HG02678 (cell line): ENCODE measurements at regions not wholly inside any gene's neighbourhood (a gene's known extent, or its start where the extent isn't known, plus 50 kb on each side); places are given as distances from the start of the nearest gene placed in this dataset.

Experiments used
- ATAC-seq: cut with Tn5 transposase; IDR thresholded peaks from one replicate; pipeline ENCODE4 v1.9.1; 2021; ENCODE audit warnings: mild to moderate bottlenecking, moderate library complexity; ENCODE audit not compliant: unreplicated experiment

DNA sequence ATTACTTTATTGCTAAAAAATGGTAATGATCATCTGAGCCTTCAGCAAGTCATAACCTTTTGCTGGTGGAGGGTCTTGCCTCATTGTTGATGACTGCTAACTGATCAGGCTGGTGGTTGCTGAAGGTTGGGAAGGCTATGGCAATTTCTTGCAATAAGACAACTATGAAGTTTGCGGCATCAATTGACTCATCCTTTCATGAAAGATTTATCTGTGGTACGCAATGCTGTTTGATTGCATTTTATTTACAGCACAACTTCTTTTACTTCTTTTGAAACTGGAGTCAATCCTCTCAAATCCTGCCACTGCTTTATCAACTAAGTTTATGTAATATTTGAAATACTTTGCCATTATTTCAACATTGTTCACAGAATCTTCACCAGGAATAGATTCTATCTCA is 58.3 kb upstream of the ACO1 start:
- ATAC-seq: no peak

DNA sequence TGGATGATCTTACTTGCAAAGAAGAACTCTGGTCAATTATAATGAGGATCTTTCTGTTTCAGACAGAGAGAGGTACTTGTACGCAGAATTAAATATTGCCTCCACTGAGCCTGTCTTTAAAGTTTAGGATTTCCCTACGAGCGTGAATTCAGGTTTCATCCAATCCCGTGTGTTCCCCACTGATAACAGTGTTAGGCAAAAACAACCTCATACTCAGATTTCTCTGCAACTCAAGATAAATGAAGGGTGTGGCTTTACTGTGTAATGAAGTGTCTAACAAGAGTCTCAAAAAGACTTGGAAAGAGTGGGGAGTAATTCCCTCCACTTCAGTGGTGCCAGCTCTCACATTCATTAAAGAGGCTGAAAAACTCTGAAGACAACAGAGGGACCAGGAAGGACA is 53.2 kb upstream of the ACO1 start:
- ATAC-seq: no peak

DNA sequence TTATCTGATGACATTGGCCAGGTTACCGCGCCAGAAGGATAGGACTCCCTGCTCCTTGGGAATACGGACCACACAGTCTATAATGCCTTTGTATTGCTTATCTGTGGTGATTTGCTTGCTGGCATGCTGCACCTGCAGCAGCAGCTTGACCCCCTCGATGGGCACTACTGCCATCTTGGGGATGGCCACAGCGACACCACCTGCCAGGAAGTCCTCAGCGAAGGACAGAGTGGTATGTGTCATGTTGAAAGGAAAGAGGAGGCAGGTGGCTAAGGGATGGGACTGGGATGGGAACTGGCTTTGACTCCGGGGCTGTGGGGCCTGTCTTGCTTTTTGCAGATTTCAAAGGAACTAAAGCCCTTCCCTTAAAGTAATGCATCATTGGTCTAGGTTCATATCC is 50.3 kb upstream of the ACO1 start:
- no peak for ATAC-seq
